ENCODE measurements at regions not wholly inside any gene's neighbourhood (a gene's known extent, or its start where the extent isn't known, plus 50 kb on each side); places are given as distances from the start of the nearest gene placed in this dataset.
"Not testable (repeated sequence)": the region's sequence is repeated elsewhere in the genome, so short reads cannot be mapped to it uniquely, and the experiment has no call there.

DNA sequence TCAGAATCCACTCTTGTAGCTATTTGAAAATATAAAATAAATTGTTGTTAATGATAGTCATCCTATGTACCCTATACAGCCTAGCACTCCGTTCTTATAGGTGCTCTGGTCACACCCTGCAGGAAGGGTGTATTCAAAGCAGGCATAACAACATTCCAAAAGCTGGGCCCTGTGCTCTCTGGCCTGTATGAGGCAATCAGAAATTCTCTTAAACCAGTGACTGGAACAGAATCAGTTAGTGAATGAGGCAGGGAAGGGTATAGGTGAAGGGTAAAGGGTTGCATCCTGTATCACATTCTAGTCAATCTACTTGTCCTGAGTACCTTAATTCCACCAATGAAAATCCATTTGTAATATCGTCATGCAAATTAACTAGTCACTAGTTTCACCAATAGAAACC, 154.5 kb upstream of the ZNF217 start:
- no peak for DNase-seq (ENCODE audit: low read depth)

GRCh38 chr20:53743607-53744260, 150.1 kb upstream of the ZNF217 start:
- DNase-seq (ENCODE audit: low read depth): no peak

DNA sequence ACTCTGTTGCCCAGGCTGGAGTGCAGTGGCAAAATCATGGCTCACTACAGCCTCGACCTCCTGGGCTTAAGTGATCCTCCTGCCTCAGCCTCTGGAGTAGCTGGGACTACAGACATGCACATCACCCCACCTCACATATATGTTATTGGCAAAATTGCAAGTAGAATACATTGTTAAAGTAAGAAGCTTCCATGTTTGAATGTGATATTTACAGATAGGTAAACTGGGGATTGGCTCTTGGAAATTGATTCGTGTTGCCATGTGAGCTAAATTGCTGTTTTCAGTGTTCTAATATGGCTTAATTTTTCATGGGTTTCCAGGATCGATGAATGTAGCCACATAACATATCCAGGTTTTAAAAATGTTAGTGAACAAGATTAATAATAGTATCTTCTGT, 149.0 kb upstream of the ZNF217 start:
- no peak for DNase-seq (ENCODE audit: low read depth)

DNA sequence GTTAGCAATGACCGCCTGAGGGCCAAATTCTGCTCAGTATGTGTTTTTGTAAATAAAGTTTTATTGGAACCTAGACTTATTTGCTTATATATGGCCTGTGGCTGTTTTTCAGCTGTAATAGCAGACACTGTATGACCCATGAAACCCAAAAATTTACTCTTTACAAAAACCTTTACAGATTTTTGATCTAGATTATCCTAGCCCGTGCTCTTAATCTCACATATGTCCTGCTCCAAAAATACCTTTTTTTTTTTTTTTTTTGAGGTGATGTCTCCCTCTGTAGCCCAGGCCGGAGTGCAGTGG, 148.0 kb upstream of the ZNF217 start:
- DNase-seq (ENCODE audit: low read depth): no peak

- no peak for DNase-seq (ENCODE audit: low read depth)
Observed at GRCh38 chr20:53739799-53740785, 146.5 kb upstream of the ZNF217 start.

GRCh38 chr20:53738945-53739798, 145.5 kb upstream of the ZNF217 start:
- no peak for DNase-seq (ENCODE audit: low read depth)

DNA sequence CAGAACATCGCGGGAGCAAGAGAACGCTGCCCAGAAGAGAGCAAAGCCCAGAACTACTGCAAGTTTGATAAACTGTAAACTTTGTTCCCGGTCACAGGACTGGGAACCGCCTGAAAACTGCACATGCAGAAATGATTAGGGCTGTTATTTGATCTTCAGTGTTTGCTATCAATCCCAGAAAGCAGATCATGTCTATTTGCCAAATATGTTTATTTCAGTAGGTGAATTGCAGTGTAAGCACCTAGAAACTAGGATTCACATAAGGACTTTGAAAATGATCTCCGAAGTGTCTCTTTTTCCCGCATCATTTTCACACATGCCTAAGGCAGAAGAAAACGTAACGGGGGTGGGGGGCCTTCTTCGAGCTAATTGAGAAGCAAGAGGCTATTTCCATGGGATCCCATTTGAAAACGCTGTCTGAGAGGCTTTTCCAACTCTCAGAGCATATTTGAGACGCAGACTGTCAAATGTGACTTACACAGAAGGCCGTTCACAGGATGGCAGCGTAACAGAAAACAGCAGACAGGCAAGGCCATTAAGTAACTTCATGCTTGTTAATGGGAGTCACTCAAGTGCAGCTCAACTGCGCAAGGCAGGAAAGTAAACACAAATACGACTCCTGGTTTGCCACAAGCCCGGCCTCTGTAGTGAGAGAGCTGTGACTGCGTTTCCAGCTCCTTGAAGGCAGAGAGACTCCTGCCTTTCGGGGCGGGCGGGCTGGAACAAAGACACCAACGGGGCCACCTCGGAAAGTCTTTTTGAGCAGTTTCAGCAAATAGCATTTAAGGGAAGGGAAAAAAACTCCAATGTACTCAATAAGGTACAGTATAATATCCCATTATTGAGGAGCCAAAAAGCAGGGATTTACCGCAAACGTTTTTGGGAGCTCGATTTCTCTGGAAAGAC, 144.7 kb upstream of the ZNF217 start:
- no peak for DNase-seq (ENCODE audit: low read depth)

DNA sequence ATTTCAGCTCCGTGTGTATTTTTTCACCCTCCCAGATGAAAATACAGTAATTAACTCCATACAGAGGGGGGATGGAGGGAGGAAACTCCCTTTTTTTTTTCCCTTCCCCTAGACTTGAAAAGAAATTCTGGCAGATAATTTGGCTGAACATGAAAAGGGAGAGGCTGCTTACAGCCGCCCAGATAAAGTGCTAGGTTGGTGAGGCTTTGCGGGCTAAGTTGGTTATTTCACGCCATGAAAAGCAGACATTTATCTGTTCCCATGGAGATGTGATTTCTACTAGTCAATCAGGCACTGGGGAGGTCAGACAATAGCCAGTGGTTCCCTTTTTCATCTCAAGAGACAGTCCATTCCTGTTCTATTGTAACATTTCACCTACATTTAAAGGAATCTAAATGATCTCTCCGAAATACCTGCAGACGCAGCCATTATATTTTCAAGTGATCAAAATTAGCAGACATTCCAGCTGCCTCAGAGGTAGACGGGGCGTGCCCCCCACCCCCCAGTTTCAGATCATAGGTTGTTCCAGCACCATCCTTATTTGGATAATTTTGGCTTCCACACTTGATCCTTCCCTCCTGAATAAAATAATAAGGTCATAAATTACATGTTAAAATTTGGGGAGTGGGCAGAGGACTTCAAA, 143.9 kb upstream of the ZNF217 start:
- DNase-seq (ENCODE audit: low read depth): no peak

GRCh38 chr20:53736757-53737395, 143.2 kb upstream of the ZNF217 start:
- no peak for DNase-seq (ENCODE audit: low read depth)

DNA sequence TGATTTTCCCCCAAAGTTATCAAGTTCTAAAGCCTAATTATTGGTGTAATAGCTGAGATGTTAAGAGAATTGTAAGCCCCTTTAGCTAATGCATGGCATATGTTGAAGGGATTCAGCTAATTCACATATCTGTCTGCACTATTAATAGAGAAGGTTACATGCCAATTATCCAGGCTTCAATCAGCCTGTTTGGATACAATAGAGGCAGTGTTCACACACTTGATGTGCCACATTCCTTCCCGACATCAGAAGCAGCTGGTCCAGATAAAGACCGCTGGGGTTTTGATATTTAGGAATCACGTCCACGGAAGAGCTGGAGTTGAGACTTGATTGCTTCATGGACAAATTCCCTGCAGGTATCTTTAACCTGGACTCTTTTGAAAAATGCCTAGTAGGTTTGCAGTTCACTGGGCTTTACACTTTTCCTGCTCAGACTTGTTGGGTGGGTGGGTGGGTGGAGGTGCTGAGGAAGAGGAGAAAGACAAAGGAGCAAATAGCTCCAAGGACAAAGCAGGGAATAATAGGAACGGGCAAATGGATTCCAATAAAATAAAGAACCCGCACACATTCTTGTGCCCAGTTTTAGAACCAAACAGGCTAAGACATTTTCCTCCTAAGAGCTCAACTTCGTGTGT, 142.6 kb upstream of the ZNF217 start:
- no peak for DNase-seq (ENCODE audit: low read depth)

DNA sequence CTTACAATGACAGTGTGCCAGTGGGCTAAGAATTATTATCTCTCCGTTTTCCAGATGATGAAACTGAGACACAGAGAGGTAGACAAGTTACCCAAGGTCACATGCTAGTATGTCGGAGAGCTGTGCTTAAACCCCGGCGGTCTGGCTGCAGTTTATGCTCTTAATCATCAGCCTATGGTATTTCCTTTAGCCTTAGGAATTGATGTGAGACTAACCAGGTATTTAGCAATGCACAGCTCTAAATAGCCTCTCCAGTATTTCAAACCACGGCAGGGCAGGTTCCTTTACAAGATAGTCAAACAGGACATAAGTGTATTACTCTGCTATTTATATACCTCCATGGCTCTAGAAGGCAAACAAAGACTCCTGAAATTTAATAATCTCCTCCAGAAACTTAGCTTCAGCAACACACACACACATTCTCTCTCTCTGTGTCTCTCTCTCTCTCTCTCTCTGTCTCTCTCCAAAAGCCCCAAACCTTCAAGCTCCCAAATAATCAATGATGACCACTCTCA, 142.0 kb upstream of the ZNF217 start:
- DNase-seq (ENCODE audit: low read depth): no peak

DNA sequence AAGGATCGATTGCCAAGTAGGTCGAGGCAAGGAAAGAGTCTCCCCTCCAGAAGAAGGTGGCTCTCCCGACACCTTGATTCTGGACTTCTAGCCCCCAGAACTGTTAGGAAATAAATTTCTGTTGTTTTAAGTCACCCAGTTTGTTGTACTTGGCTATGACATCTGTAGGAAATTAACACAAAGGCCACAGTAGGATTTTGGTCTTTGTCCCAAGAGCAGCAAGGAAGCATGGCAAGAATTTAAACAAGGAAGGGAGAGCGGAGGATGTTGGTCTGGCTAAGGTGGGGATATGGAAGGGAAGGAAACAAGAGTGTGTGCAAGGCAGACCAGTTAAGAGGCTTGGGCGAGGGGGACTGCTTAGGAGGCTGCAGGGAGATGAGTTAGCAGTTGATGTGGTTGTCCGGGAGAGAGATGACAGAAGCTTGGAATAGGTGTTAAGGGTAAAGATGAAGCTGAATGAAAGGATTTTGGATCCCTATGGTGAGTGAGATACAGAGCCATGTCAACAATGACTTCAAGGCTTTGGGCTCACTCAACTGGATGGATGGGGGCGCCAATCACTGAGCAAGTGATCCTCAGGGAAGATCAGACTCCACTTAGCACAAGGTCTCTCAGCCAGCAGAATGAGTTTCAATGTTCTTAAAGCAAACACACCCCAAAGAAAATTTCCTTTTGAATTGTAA, 140.5 kb upstream of the ZNF217 start:
- no peak for DNase-seq (ENCODE audit: low read depth)

DNA sequence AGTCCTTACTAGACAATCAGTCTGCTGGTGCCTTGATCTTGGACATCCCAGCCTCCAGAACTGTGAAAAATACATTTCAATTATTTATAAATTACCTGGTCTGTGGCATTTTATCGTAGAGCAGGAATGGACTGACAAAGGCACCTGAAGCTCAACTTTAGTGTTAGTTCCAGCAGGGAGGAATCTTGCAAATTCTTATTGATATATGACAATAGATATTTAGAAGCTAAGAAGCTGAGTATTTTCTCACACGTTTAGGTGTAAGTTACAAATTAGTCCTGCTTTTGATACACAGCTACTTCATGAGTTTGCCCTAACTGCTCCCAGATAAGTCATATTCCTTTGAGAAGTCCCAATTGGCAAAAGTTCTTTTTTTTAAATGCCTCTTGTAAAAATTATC, 138.0 kb upstream of the ZNF217 start:
- no peak for DNase-seq (ENCODE audit: low read depth)

DNA sequence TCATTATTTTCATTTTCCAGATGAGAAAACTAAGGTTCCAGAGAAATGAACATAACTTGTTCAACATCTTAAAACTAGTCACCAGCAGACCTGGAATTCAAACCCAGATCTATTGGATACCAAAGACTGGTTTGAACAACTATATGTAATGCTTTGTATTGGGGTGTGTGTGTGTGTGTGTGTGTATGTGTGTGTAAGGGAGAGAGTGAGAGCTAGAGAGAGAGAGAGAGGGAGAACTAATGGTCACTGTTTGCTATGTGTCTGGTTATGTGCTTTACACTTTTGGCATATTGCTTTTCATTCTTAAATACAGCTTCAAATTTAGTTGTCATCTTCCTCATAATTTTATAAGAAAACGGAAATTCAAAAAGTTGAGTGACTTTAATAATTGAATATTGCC, 134.7 kb upstream of the ZNF217 start:
- no peak for DNase-seq (ENCODE audit: low read depth)

GRCh38 chr20:53727239-53727638, 133.6 kb upstream of the ZNF217 start:
- DNase-seq (ENCODE audit: low read depth): not testable (repeated sequence)

DNA sequence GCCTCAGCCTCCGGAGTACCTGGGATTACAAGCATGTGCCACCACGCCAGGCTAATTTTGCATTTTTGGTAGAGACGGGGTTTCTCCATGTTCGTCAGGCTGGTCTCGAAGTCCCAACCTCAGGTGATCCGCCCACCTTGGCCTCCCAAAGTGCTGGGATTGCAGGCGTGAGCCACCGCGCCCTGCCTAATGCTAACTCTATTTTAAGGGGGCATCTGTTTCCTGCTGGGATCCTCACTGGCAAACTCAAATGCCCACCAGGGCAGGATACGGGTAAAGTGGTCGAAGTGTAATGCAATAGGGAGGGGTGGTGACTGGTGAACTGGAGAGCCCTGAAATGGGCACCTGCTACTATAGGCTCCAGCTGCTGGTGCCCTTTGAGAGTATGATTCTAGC, 131.9 kb upstream of the ZNF217 start:
- no peak for DNase-seq (ENCODE audit: low read depth)

DNA sequence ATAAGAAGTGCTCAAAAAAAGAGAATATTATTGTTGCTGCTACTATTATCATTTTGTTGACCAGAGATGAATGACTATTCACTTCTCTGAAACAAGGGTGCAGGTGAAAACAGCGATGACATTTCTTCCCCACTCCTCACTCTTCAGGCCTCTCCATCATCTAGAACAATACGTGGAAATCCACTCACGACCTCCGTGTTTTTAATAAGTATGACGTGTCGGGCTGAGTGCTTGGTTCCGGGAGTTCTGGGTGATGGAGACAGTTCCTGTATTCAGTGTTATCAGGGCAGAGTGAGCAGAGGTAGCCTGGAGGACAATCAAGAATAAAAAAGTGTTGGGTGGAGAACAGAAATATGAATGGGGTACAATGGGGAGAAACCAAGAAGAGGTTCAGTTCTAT, 130.0 kb upstream of the ZNF217 start:
- DNase-seq (ENCODE audit: low read depth): no peak

DNA sequence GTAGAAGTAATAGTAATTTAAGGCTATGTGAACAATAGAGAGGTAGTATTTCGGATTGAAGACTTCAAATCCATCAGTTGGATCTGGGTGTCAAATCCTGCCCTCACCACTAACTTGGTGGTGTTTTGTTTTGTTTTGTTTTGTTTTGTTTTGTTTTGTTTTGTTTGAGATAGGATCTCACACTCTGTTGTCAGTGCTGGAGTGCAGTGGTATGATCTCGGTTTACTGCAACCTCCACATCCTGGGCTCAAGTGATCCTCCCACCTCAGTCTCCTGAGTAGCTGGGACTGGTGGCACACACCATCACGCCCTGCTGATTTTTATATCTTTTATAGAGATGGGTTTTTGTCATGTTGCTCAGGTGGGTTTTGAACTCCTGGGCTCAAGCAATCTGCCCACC, 129.4 kb upstream of the ZNF217 start:
- DNase-seq (ENCODE audit: low read depth): no peak

- DNase-seq (ENCODE audit: low read depth): no peak
Observed at GRCh38 chr20:53722515-53723036, 128.9 kb upstream of the ZNF217 start.
